K562 (cell line): ENCODE measurements at regions not wholly inside any gene's neighbourhood (a gene's known extent, or its start where the extent isn't known, plus 50 kb on each side); places are given as distances from the start of the nearest gene placed in this dataset.

ENCODE experiments used
- ATAC-seq: fragments of 200-7000 bp; cut with Tn5 transposase; 3 replicates; pipeline ENCODE4 v1.9.1; 2020; ENCODE audit warnings: moderate library complexity
- BruUV-seq: library from RNA; stranded (reverse); fragments of 400-500 nt; replicated peaks from 2 replicates; lab custom pipeline; 2021; lab: Mats Ljungman, UMichigan
- CTCF ChIA-PET: fragments of 300-600 bp; formaldehyde crosslinking; extraction: SDS; loops from one replicate; lab custom pipeline; 2021; ENCODE audit warnings: low intra/inter-chr PET ratio; lab: Yijun Ruan, JAX
- POLR2A ChIA-PET: fragments of 300-600, 350-650 bp; sonication (Branson Sonifier 250); formaldehyde crosslinking; extraction: SDS; loops from one replicate; lab custom pipeline; 2021; ENCODE audit warnings: antibody characterized with exemption, inconsistent platforms; lab: Yijun Ruan, JAX
- DNase-seq, 4 experiments: peaks; one replicate each; pipeline versions ENCODE4 v3.0.0 to v3.0.0-alpha.2; 2011 to 2018; ENCODE audit warnings: low spot score in 3 of 4, mixed read lengths in 3 of 4; ENCODE audit errors: extremely low read depth in 1 of 4
- FAIRE-seq: peaks from 2 replicates; lab custom pipeline; 2011; peaks lifted over from hg19 to GRCh38; lab: Jason Lieb, UNC
- H2AFZ ChIP-seq: 2 replicates; pipeline ENCODE4 v1.6.0; 2011; ENCODE audit warnings: low read depth, low read length, control low read depth, inconsistent platforms
- H3K27ac ChIP-seq: fragments of 200-600 bp; 3 replicates; pipeline ENCODE4 v1.8.0; 2011; ENCODE audit warnings: low read depth, mild to moderate bottlenecking, control low read depth, inconsistent platforms, low read length, moderate library complexity, mixed read lengths; ENCODE audit errors: extremely low read depth
- H3K27me3 ChIP-seq, 2 experiments: fragments of 300-600 bp in 1 of 2; 2 replicates in 1 of 2; 3 replicates in 1 of 2; pipeline versions ENCODE4 v1.6.0 to v1.8.0; 2011; ENCODE audit warnings: inconsistent platforms in 2 of 2, low read length in 2 of 2, mild to moderate bottlenecking in 1 of 2, mixed read lengths in 1 of 2, moderate library complexity in 1 of 2; ENCODE audit not compliant: control insufficient read depth in 2 of 2, insufficient read depth in 2 of 2
- H3K36me3 ChIP-seq: fragments of 300-600 bp; 3 replicates; pipeline ENCODE4 v1.8.0; 2011; ENCODE audit warnings: mild to moderate bottlenecking, low read length, inconsistent platforms; ENCODE audit not compliant: control insufficient read depth, insufficient read depth
- H3K4me1 ChIP-seq, 2 experiments: fragments of 200-600 bp in 1 of 2; replicated peaks in 1 of 2; 2 replicates in 1 of 2; 3 replicates in 1 of 2; pipeline versions ENCODE4 v1.5.1 to v1.8.0; 2011; ENCODE audit warnings: inconsistent platforms in 2 of 2, low read length in 2 of 2, mild to moderate bottlenecking in 1 of 2, mixed read lengths in 1 of 2, moderate library complexity in 1 of 2; ENCODE audit not compliant: control insufficient read depth in 2 of 2, insufficient read depth in 2 of 2
- H3K4me2 ChIP-seq: 2 replicates; pipeline ENCODE4 v1.6.1; 2011; ENCODE audit warnings: low read length, control low read depth, inconsistent platforms, mixed read lengths; ENCODE audit not compliant: insufficient read depth
- H3K4me3 ChIP-seq: fragments of 200-600 bp; sonication (generic), shearing (Covaris generic); 2 replicates; pipeline ENCODE4 v1.5.1; 2016; ENCODE audit warnings: control low read depth, inconsistent platforms
- H3K79me2 ChIP-seq: fragments of 200-600 bp; 3 replicates; pipeline ENCODE4 v1.8.0; 2011; ENCODE audit warnings: low read length, inconsistent platforms; ENCODE audit not compliant: control insufficient read depth, insufficient read depth
- H3K9ac ChIP-seq, 2 experiments: 2 replicates each; pipeline versions ENCODE4 v1.6.0 to v1.6.1; 2011; ENCODE audit warnings: low read depth in 2 of 2, low read length in 2 of 2, control low read depth in 1 of 2, inconsistent platforms in 1 of 2, mild to moderate bottlenecking in 1 of 2, mixed read lengths in 1 of 2; ENCODE audit not compliant: insufficient read depth in 1 of 2
- H3K9me1 ChIP-seq: one replicate; pipeline ENCODE4 v1.6.0; 2011; ENCODE audit warnings: inconsistent platforms, mild to moderate bottlenecking, low read length, moderate library complexity; ENCODE audit not compliant: control insufficient read depth, insufficient read depth
- H3K9me3 ChIP-seq: replicated peaks from 2 replicates; pipeline ENCODE4 v1.5.1; 2011; ENCODE audit warnings: low read depth, low read length, inconsistent platforms; ENCODE audit not compliant: control insufficient read depth, insufficient read depth
- H4K20me1 ChIP-seq: replicated peaks from 2 replicates; pipeline ENCODE4 v1.6.1; 2011; ENCODE audit warnings: low read length, inconsistent platforms, mixed read lengths; ENCODE audit not compliant: control insufficient read depth, insufficient read depth
- CCAR2 ChIP-seq: fragments of 200-400 bp; formaldehyde crosslinking; IDR thresholded peaks from 2 replicates; pipeline ENCODE4 v1.6.1; 2017; ENCODE audit warnings: mild to moderate bottlenecking, low read depth, low read length
- EP400 ChIP-seq: fragments of 450-650 bp; IDR thresholded peaks from 2 replicates; pipeline ENCODE4 v1.6.1; 2017; ENCODE audit warnings: antibody characterized with exemption, mild to moderate bottlenecking, moderate library complexity
- ETV1 ChIP-seq: fragments of 450-650 bp; conservative IDR thresholded peaks from 2 replicates; pipeline ENCODE4 v1.6.1; 2016; ENCODE audit warnings: missing genetic modification characterization, control low read depth, low read depth, missing compliant biosample characterization
- GATA2 ChIP-seq: sonication (generic); formaldehyde crosslinking; IDR thresholded peaks from 2 replicates; pipeline ENCODE4 v1.4.0; 2020; ENCODE audit warnings: mild to moderate bottlenecking, missing genetic modification reagents
- KDM5B ChIP-seq: fragments of 200-600 bp; sonication (generic); IDR thresholded peaks from 2 replicates; pipeline ENCODE4 v1.6.1; 2012; ENCODE audit warnings: low read depth, mild to moderate bottlenecking, moderate library complexity, low read length, control low read depth, inconsistent platforms; ENCODE audit not compliant: insufficient replicate concordance
- NCOA1 ChIP-seq: fragments of 450-650 bp; IDR thresholded peaks from 2 replicates; pipeline ENCODE4 v1.6.1; 2016; ENCODE audit warnings: low read depth
- PRDM10 ChIP-seq: fragments of 450-650 bp; IDR thresholded peaks from 2 replicates; pipeline ENCODE4 v1.6.1; 2018; ENCODE audit not compliant: partially characterized antibody
- RBM15 ChIP-seq: fragments of 200-400 bp; formaldehyde crosslinking; IDR thresholded peaks from 2 replicates; pipeline ENCODE4 v1.6.1; 2018; ENCODE audit warnings: mild to moderate bottlenecking, low read length, moderate library complexity; ENCODE audit not compliant: insufficient read depth
- SMAD4 ChIP-seq: fragments of 250-450 bp; sonication (Bioruptor Pico); conservative IDR thresholded peaks from 2 replicates; pipeline ENCODE4 v1.8.0; 2021; ENCODE audit warnings: inconsistent platforms, mild to moderate bottlenecking, moderate library complexity
- TFAP4 ChIP-seq: sonication (generic); formaldehyde crosslinking; IDR thresholded peaks from 2 replicates; pipeline ENCODE4 v1.8.0; 2022; ENCODE audit warnings: missing genetic modification reagents, mild to moderate bottlenecking, moderate library complexity, borderline replicate concordance
- WHSC1 ChIP-seq: IDR thresholded peaks from one replicate; pipeline ENCODE4 v1.6.1; 2012; ENCODE audit warnings: low read length, control low read depth, inconsistent platforms
- ZFPM2 ChIP-seq: fragments of 250-450 bp; sonication (Bioruptor Pico); IDR thresholded peaks from 2 replicates; pipeline ENCODE4 v1.5.1; 2022; ENCODE audit warnings: mild to moderate bottlenecking
- ZKSCAN8 ChIP-seq: fragments of 200-800 bp; sonication (Bioruptor generic); IDR thresholded peaks from 2 replicates; pipeline ENCODE4 v1.6.1; 2016; ENCODE audit warnings: missing genetic modification characterization, missing compliant biosample characterization
- ZNF140 ChIP-seq: fragments of 250-450 bp; sonication (Bioruptor Pico); IDR thresholded peaks from 2 replicates; pipeline ENCODE4 v1.8.0; 2021; ENCODE audit warnings: moderate library complexity, mild to moderate bottlenecking, inconsistent platforms
- WGBS: fragments of 100-300 bp; shearing (Covaris generic); methylation state at CpG from one replicate; pipeline ENCODE4 v1.1.6; 2016; ENCODE audit warnings: low coverage, mixed read lengths; ENCODE audit not compliant: insufficient coverage; ENCODE audit errors: missing lambda C conversion rate; 5-methylcytosine and 5-hydroxymethylcytosine counted together
- in situ Hi-C: fragments of 300-500 bp; cut with MboI; formaldehyde crosslinking; loops from 4 replicates; pipeline ENCODE4 v1.15.0; 2018; ENCODE audit warnings: inconsistent platforms, mixed read lengths
- intact Hi-C: fragments of 100-400 bp; cut with micrococcal nuclease; formaldehyde crosslinking; loops from 2 replicates; pipeline ENCODE4 v1.14.2; 2022
- TF ChIP-seq, protein P1 (sequence below): fragments of 250-450 bp; sonication (Bioruptor Pico); IDR thresholded peaks from 2 replicates; pipeline ENCODE4 v1.5.0; 2021; ENCODE audit warnings: mild to moderate bottlenecking, moderate library complexity

- TF ChIP-seq, protein P1, sequence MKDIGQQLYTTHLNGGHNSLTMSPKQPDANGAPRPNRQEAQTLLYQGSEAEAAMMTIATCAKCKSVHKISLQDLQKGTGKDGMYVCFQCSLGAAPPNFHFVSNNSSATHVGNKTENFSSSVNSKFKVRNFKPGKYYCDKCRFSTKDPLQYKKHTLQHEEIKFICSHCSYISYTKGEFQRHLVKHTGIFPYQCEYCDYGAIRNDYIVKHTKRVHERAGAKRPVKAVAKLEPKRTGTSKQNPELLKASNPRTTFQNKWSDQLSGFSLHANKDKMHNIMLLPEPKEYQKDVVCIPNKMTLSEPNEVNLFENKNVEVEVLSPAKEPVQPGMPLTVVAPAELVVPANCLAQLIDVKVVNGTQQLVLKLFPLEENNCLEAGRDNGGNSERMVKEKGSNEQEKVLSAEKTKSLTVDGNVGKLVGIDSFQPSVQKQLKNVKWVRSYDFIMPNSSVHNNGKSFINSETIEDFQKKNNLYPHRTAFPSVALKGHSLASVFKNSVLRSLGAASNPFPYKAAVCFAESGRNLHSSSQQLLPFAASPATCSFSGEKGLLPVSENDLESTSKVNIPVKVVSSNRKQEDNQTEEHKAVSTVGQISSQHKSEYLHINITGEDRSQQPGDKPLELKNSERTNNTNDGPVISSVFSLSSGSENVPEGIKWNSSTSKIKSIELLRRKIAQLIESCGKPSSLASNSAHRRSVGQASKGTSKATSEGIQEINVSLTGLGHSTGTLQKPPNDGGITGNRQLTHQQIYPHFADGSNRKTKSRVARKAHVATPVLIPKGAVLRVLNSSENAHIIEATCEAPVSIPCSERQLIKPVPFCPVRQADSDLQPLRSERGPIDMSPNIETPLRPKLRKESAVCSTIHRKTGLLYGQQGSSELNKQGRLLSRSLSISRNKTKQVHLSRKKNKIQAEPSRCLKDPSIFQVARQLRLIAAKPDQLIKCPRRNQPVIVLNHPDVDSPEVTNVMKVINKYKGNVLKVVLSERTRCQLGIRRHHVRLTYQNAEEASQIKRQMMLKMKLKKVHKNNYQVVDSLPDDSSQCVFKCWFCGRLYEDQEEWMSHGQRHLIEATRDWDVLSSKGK = no peak
- TF ChIP-seq ZNF140 (CRISPR knock-in tag) = no peak
- no peak for TF ChIP-seq CCAR2
- TF ChIP-seq WHSC1 = no peak
These were observed 167.3 kb upstream of the CYRIA start (continued) for GRCh38 chr2:16832910-16833309.

DNA sequence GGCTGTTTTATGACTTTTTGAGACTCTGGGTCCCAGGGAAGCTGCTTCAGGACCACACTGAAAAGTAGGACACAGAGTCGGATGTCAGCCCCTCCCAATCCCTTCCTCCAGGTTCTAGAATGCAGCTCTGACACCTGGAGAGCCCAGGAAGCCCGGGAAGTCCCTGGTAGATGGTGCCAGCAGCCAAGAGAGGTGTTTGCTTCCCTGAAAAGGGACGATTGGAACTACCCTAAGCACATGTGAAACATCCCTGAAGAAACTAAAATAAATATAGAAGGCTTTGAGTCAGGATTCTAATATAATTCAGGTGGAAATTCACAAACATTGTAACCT lies 163.2 kb upstream of the CYRIA start:
- Histone ChIP-seq H2AFZ (no peak overlapping the region), H3K27me3 (no peaks in the 10 kb centered on the region), H3K79me2 (no peaks in the 10 kb centered on the region), H3K9me3 (no peaks in the 10 kb centered on the region), H3K27ac (no peak overlapping the region), H3K4me2 (no peak overlapping the region), H3K4me3 (no peak overlapping the region), H4K20me1 (no peaks in the 10 kb centered on the region), H3K9ac (no peak overlapping the region), H3K36me3 (no peaks in the 10 kb centered on the region), H3K9me1 (no peaks in the 10 kb centered on the region), H3K4me1 (no peaks in the 10 kb centered on the region)
- no peak for DNase-seq
- TF ChIP-seq PRDM10 = no peak
- no peak for TF ChIP-seq ZKSCAN8
- no peak for TF ChIP-seq ZFPM2 (CRISPR knock-in tag)
- TF ChIP-seq GATA2 (CRISPR knock-in tag) = no peak
- no peak for TF ChIP-seq TFAP4 (CRISPR knock-in tag)
- no peak for TF ChIP-seq EP400
- no peak for TF ChIP-seq NCOA1
- no peak for TF ChIP-seq RBM15
- no peak for TF ChIP-seq KDM5B
- no peak for TF ChIP-seq ETV1
- TF ChIP-seq SMAD4 = no peak
- FAIRE-seq = no peak
- no TSS peak for BruUV-seq
- intact Hi-C loops = no loop called here
- in situ Hi-C loops = no loop called here
- ATAC-seq = no peak
- ChIA-PET POLR2A (no interaction called here), CTCF (no interaction called here)
- WGBS = 0% methylated on average over 3 of the region's 3 CpGs
